GM12865 (cell line): ENCODE measurements at regions not wholly inside any gene's neighbourhood (a gene's known extent, or its start where the extent isn't known, plus 50 kb on each side); places are given as distances from the start of the nearest gene placed in this dataset.

ENCODE experiments used
- DNase-seq: peaks from one replicate; pipeline ENCODE4 v3.0.0; 2010; ENCODE audit warnings: low read depth
- H3K4me3 ChIP-seq: 2 replicates; pipeline ENCODE4 v1.5.1; 2011; ENCODE audit warnings: mild to moderate bottlenecking, low read depth, low read length, control low read depth
- CTCF ChIP-seq: IDR thresholded peaks from 2 replicates; pipeline ENCODE4 v1.5.1; 2011; ENCODE audit warnings: low read length, control low read depth, low read depth, inconsistent platforms; ENCODE audit not compliant: insufficient read depth; ENCODE audit errors: missing control alignments

GRCh38 chr3:177513815-177514610 lies 316.7 kb upstream of the TBL1XR1 start:
- no peak for DNase-seq
- no peak overlapping the region for H3K4me3 ChIP-seq
- no peak for TF ChIP-seq CTCF

- DNase-seq = no peak
- H3K4me3 ChIP-seq = no peak overlapping the region
- TF ChIP-seq CTCF = no peak
Measured at GRCh38 chr3:177514611-177515499, 317.6 kb upstream of the TBL1XR1 start.

GRCh38 chr3:177515786-177516157 lies 318.5 kb upstream of the TBL1XR1 start:
- DNase-seq = no peak
- no peak overlapping the region for H3K4me3 ChIP-seq
- TF ChIP-seq CTCF = no peak

GRCh38 chr3:177516158-177517011 lies 319.1 kb upstream of the TBL1XR1 start:
- no peak for TF ChIP-seq CTCF
- no peak for DNase-seq
- H3K4me3 ChIP-seq = no peak overlapping the region

- no peak for TF ChIP-seq CTCF
- no peak for DNase-seq
Measured at GRCh38 chr3:177517906-177518305, 320.6 kb upstream of the TBL1XR1 start.

GRCh38 chr3:177519588-177519987 lies 322.3 kb upstream of the TBL1XR1 start:
- H3K4me3 ChIP-seq = no peak overlapping the region
- no peak for TF ChIP-seq CTCF
- no peak for DNase-seq

More at GRCh38 chr3:177517906-177518305, 320.6 kb upstream of the TBL1XR1 start:
- no peak overlapping the region for H3K4me3 ChIP-seq
